ENCODE measurements at regions not wholly inside any gene's neighbourhood (a gene's known extent, or its start where the extent isn't known, plus 50 kb on each side); places are given as distances from the start of the nearest gene placed in this dataset.

DNA sequence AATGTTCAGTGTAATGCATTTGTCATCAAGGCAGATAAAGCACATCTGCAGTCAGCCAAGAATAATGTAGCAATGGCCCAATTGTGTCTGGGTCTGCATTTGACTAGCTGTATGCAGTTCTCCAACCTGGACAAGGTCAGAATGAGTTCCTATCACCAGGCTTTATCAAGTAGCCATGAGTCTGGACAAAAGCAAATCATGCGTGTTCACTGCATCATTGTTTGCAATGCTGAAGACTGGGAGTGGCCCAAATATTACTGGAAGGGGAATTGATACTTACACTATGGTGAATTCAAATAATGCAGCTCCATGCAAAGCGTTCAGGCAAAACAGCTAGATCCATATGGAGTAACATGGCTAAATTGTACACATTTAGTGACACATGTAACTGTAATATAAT is 250.9 kb downstream of the TOX3 start:
- Histone ChIP-seq H3K27me3 (ENCODE audit: insufficient read depth, low read length) (no peaks in the 10 kb centered on the region), H2AFZ (ENCODE audit: low read depth, low read length) (no peak overlapping the region), H3K4me3 (ENCODE audit: low read length) (no peak overlapping the region), H3K36me3 (ENCODE audit: insufficient read depth, low read length) (no peaks in the 10 kb centered on the region), H3K9me3 (ENCODE audit: low read length) (no peaks in the 10 kb centered on the region), H3K4me1 (ENCODE audit: insufficient read depth, low read length) (peaks cover 5% of the 10 kb centered on the region)

DNA sequence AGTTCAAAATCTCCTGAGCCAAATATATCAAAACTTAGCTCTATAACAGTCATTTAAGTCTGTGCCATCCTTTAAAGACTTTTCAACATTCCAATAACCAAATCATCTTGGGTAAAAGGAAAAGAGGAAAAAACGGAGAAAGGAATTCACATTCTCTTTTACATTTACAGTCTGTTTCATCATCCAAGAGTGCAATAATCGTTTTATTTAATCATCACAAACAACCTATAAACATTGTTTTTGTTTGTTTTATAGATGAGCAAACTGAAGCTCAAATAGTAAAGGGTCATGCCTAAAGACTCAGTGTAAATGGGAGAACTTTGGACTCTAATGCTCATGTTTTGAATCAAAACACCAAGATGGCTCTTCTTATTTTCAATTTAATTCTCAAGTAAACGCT is 252.3 kb downstream of the TOX3 start:
- no peak overlapping the region for H3K4me3 ChIP-seq (ENCODE audit: low read length)
- H2AFZ ChIP-seq (ENCODE audit: low read depth, low read length), result no peak overlapping the region
- H3K27me3 ChIP-seq (ENCODE audit: insufficient read depth, low read length), result no peaks in the 10 kb centered on the region
- peaks cover 5% of the 10 kb centered on the region for H3K4me1 ChIP-seq (ENCODE audit: insufficient read depth, low read length)
- H3K9me3 ChIP-seq (ENCODE audit: low read length), result no peaks in the 10 kb centered on the region
- no peaks in the 10 kb centered on the region for H3K36me3 ChIP-seq (ENCODE audit: insufficient read depth, low read length)

DNA sequence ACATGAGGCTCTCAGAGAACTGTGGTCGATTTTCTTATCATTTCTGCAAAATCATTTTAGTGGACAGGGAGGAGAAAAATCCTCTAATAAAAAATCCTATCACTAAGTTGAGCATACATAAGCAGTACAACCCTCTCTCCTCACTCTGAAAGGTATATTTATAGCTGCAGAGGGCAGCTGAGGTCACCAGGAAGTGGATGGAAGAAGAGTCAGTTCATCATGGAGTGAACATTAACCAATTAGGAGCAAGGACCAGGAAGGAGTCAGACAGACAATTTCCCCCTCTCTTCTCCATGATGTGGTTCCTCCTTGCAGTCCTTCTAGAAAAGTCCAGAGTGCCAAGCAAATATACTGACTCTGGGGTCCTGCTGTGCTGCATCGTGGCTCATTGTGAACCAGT is 253.7 kb downstream of the TOX3 start:
- no peaks in the 10 kb centered on the region for H3K9me3 ChIP-seq (ENCODE audit: low read length)
- no peaks in the 10 kb centered on the region for H3K36me3 ChIP-seq (ENCODE audit: insufficient read depth, low read length)
- H2AFZ ChIP-seq (ENCODE audit: low read depth, low read length), result no peak overlapping the region
- H3K4me3 ChIP-seq (ENCODE audit: low read length), result no peak overlapping the region
- H3K4me1 ChIP-seq (ENCODE audit: insufficient read depth, low read length), result peaks cover 5% of the 10 kb centered on the region
- H3K27me3 ChIP-seq (ENCODE audit: insufficient read depth, low read length), result no peaks in the 10 kb centered on the region

DNA sequence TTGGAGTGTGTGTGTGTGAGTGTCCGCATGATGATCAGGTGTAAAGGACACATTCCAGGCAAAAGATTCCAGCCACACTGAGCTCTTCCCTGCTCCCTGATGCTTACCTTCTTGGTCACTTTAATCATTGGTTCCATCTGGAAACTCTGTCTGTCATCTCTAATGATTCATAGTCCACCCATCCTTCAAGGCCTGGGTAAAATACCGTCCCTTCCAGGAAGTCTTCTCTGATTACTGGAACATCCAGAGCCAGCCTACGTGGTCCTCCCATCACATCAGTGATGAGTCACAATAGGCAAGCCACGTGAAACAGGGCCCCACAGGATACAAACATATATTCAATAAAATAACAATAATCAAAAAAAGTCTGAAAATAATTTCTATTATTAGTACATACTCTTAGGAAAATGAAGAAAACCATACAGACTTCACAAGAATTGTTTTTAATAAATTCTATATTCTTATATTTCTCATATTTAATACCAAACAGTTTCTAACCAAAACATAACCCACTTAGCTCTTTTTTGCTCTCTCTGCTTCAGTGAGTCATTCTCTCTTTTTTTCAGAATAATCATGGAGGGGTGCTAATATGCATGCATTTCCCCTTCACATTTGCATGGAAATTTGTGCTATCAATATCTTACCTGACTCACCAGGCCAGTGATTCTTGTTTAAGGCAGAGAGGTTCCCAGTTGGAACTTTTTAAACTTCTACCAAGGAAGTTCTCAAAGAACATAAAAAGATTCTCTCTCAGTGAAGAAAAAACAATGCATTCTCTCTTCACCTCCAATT is 263.2 kb downstream of the TOX3 start:
- H3K4me3 ChIP-seq (ENCODE audit: low read length), result no peak overlapping the region
- H2AFZ ChIP-seq (ENCODE audit: low read depth, low read length), result no peak overlapping the region
- H3K9me3 ChIP-seq (ENCODE audit: low read length), result no peaks in the 10 kb centered on the region
- H3K36me3 ChIP-seq (ENCODE audit: insufficient read depth, low read length), result no peaks in the 10 kb centered on the region
- H3K4me1 ChIP-seq (ENCODE audit: insufficient read depth, low read length), result peaks cover 8% of the 10 kb centered on the region
- H3K27me3 ChIP-seq (ENCODE audit: insufficient read depth, low read length), result no peaks in the 10 kb centered on the region

DNA sequence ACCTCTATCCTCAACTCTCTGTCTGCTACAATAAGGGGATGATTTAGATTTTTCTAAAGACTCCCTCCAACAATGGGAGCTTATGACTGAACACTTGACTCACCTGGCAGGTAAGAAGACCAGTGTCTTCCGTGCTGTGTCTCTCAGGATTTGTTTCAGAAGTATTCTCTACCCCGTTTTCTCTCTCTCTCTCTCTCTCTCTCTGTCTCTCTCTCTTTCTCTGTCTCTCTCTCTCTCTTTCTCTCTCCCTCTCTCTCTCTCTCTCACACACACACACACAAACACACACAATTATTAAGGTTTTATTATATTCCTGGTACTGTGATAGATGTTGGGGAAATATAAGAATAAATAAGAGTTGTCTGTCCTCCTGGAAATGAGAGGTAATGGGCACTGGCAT is 263.9 kb downstream of the TOX3 start:
- Histone ChIP-seq H2AFZ (ENCODE audit: low read depth, low read length) (no peak overlapping the region), H3K4me1 (ENCODE audit: insufficient read depth, low read length) (peaks cover 8% of the 10 kb centered on the region), H3K9me3 (ENCODE audit: low read length) (no peaks in the 10 kb centered on the region), H3K27me3 (ENCODE audit: insufficient read depth, low read length) (no peaks in the 10 kb centered on the region), H3K36me3 (ENCODE audit: insufficient read depth, low read length) (no peaks in the 10 kb centered on the region), H3K4me3 (ENCODE audit: low read length) (no peak overlapping the region)

DNA sequence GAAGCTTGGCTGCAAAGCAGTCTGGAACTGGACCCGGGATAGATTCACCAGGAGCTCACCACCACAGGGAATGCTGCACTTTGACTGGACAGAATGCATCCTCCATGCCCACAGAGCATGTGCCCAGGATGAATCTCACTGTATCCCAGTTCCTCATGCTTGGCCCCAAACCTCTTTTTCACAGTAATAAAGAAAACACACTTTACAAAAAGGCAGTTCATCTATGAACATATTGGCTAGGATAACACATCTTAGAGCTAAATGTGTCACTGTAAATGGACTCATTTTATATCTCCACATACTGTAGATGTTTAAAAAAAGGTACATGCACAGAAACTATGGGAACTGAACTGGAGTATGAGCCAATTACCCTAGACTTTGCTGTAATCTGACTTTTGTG is 266.9 kb downstream of the TOX3 start:
- H3K4me1 ChIP-seq (ENCODE audit: insufficient read depth, low read length), result peaks cover 6% of the 10 kb centered on the region
- H3K36me3 ChIP-seq (ENCODE audit: insufficient read depth, low read length), result no peaks in the 10 kb centered on the region
- no peaks in the 10 kb centered on the region for H3K27me3 ChIP-seq (ENCODE audit: insufficient read depth, low read length)
- no peaks in the 10 kb centered on the region for H3K9me3 ChIP-seq (ENCODE audit: low read length)
- H3K4me3 ChIP-seq (ENCODE audit: low read length), result no peak overlapping the region
- H2AFZ ChIP-seq (ENCODE audit: low read depth, low read length), result no peak overlapping the region

DNA sequence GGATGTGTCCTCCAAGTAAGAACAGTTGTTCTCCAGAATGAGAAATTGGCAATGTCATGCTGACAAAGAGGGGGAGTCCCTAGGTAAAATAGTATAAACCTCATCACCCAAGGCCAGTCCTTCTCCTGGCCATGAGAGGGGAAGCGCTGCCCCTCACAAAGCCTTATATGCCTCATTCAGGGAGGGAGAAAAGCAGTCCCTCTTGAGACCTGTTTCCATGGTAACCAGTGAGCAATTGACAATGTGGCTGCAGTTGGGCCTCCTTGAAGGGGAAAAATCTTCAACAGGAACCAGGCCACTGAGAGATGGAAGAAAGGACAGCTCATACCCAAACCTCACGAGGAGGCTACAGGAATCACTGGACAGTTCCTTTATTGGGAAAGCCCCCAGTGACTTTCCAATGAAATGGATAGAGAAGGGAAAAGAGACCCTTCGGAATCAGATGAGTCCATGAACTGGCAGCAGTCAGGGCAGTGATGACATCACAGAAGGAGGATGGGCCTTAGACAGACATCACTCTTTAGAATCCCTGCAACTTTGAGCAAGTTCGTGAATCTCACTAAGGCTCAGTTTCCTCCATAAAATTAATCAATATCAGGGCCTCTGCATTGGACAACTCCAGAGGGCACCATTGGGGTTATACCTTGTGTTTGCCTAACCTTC is 275.7 kb downstream of the TOX3 start:
- H3K27me3 ChIP-seq (ENCODE audit: insufficient read depth, low read length), result no peaks in the 10 kb centered on the region
- peaks cover 24% of the 10 kb centered on the region for H3K4me1 ChIP-seq (ENCODE audit: insufficient read depth, low read length)
- no peaks in the 10 kb centered on the region for H3K36me3 ChIP-seq (ENCODE audit: insufficient read depth, low read length)
- H3K9me3 ChIP-seq (ENCODE audit: low read length), result no peaks in the 10 kb centered on the region
- peak overlapping the region; percentile 21 for H2AFZ ChIP-seq (ENCODE audit: low read depth, low read length)
- H3K4me3 ChIP-seq (ENCODE audit: low read length), result peak overlapping the region; percentile 7

DNA sequence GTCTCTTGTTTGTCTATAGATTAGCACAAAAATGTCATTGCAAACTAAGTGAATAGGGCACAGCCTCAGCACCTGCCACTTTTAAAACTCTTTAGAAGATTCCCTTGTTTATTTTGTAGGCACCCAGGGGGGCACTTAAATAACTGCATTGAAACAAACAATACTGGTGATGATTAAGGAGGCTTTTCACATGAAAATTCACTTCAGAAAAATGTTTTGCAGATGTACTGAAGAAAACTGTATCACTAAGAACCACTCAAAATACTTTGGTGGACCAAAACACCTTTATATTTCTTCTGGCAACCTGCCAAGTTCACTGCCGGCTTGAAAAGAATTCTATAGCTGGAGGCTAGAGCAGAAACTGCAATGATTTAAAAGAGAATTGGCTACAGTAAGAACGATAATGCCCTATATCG is 281.5 kb downstream of the TOX3 start:
- H3K4me3 ChIP-seq (ENCODE audit: low read length), result no peak overlapping the region
- H3K36me3 ChIP-seq (ENCODE audit: insufficient read depth, low read length), result no peaks in the 10 kb centered on the region
- H3K27me3 ChIP-seq (ENCODE audit: insufficient read depth, low read length), result no peaks in the 10 kb centered on the region
- H3K4me1 ChIP-seq (ENCODE audit: insufficient read depth, low read length), result peaks cover 22% of the 10 kb centered on the region
- no peaks in the 10 kb centered on the region for H3K9me3 ChIP-seq (ENCODE audit: low read length)
- H2AFZ ChIP-seq (ENCODE audit: low read depth, low read length), result peak overlapping the region; percentile 47

DNA sequence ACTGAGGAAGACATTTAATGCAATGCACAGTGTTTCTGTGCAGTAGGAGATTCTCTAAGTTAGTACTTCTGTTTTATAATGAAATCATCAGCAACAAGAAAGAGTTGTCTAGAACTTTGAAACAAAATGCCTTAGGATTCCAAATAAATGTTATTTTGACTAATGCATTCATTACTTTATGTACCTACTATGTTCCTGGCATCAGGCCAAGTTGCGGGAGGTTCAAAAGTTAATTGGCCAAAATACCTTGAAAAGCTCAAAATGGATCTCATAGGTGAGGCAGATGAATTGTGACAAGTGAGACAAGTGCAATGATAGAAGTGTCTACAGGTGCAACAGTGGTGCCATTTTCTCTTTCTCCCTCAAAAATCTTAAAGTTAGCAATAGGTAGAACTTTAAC is 289.4 kb downstream of the TOX3 start:
- H3K9me3 ChIP-seq (ENCODE audit: low read length), result no peaks in the 10 kb centered on the region
- H3K4me3 ChIP-seq (ENCODE audit: low read length), result no peak overlapping the region
- H3K4me1 ChIP-seq (ENCODE audit: insufficient read depth, low read length), result peaks cover 3% of the 10 kb centered on the region
- no peaks in the 10 kb centered on the region for H3K36me3 ChIP-seq (ENCODE audit: insufficient read depth, low read length)
- no peak overlapping the region for H2AFZ ChIP-seq (ENCODE audit: low read depth, low read length)
- H3K27me3 ChIP-seq (ENCODE audit: insufficient read depth, low read length), result no peaks in the 10 kb centered on the region

DNA sequence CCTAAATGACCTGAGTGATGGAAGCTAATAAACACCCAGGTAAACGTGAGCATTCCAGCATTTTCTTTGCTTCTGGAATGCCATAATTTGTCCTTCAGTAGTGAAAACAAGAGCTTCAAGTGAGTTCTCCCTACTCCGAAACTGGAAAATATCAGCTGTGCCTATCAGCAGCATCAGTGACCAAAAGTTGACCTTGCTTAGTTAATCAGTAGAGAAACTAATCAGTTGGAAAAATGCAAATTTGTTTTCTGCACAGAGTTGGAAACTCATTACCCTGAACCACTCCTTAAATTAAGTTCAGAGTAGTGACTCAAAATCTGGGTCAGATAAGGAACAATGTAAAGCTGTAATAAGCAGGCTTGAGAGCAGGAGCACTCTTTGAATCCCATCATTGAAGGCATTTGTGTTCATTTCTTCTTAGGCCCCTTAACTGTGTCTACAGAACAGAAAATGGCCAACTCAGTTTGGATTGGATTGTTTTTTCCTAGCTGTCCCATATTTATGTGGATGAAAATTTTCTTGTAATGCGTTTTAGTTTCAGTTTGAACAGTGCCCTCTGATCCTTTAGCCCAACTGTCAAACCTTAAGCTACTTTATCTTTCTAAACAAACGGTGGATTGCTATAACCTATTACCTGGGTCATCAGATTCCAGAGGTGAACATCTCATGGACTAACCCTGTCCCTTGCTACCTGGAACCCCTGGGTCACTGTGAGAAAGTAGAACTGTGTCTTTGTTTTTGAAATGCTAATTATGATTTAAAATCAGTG is 290.4 kb downstream of the TOX3 start:
- no peaks in the 10 kb centered on the region for H3K9me3 ChIP-seq (ENCODE audit: low read length)
- H3K4me3 ChIP-seq (ENCODE audit: low read length), result no peak overlapping the region
- H3K4me1 ChIP-seq (ENCODE audit: insufficient read depth, low read length), result peaks cover 14% of the 10 kb centered on the region
- H3K36me3 ChIP-seq (ENCODE audit: insufficient read depth, low read length), result no peaks in the 10 kb centered on the region
- H3K27me3 ChIP-seq (ENCODE audit: insufficient read depth, low read length), result no peaks in the 10 kb centered on the region
- no peak overlapping the region for H2AFZ ChIP-seq (ENCODE audit: low read depth, low read length)

DNA sequence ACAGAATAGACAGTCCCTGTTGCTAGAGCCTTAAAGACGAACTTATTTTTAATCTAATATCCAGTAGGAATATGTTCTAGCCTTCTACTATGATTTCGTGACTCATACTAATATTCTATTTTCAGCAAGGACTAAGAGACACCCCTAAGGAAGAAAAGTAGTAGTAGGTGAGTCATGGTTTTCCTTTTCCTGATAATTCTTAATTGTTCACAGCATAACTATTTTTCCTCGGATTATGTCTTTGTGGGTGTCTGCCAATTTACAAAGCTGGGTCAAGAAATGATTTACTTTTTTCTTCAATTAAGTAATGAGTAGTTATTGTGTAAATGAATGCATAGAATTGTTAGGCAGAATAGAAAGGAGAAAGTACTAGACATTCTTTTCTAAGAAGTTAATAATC is 292.2 kb downstream of the TOX3 start:
- no peaks in the 10 kb centered on the region for H3K27me3 ChIP-seq (ENCODE audit: insufficient read depth, low read length)
- H3K9me3 ChIP-seq (ENCODE audit: low read length), result no peaks in the 10 kb centered on the region
- H2AFZ ChIP-seq (ENCODE audit: low read depth, low read length), result no peak overlapping the region
- H3K4me3 ChIP-seq (ENCODE audit: low read length), result no peak overlapping the region
- H3K36me3 ChIP-seq (ENCODE audit: insufficient read depth, low read length), result no peaks in the 10 kb centered on the region
- peaks cover 16% of the 10 kb centered on the region for H3K4me1 ChIP-seq (ENCODE audit: insufficient read depth, low read length)

DNA sequence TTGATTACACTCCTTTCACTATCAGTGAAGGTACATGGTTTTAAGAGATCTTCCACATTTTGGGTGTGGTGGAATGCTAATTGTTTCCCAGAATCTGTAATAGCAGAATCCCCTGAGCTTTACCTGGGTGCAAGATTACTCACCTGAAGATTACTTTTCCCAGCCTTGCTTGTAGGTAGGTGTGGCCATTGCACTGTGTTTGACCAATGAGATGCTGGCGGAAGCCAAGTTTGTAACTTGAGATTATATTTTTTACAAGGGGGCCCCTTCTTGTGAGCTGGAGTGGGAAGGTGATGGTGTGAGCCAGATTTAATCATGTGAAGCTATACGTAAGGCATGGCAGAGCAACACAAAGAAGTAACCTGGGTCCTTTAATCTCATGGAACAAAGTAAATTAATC is 294.3 kb downstream of the TOX3 start:
- Histone ChIP-seq H3K36me3 (ENCODE audit: insufficient read depth, low read length) (no peaks in the 10 kb centered on the region), H3K27me3 (ENCODE audit: insufficient read depth, low read length) (no peaks in the 10 kb centered on the region)

DNA sequence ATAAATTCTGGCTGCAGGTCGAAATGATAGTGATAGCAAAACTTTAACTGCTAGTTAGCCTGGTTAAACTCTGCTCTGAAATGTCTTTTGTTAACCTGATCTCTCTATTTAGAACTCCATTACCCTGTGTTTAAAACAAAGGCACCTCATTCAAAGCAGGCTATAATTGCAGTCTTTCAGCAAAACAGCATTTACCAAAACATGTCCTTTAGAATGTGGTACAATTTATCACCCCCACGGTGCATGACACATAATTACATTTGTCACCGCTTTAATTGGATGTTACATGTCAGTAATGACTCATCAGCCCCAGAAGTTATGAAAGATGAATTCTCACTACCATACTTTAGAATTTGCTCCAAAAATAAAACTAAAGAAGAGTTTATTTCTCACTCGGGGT is 295.4 kb downstream of the TOX3 start:
- no peaks in the 10 kb centered on the region for H3K36me3 ChIP-seq (ENCODE audit: insufficient read depth, low read length)
- peaks cover 16% of the 10 kb centered on the region for H3K4me1 ChIP-seq (ENCODE audit: insufficient read depth, low read length)
- H3K27me3 ChIP-seq (ENCODE audit: insufficient read depth, low read length), result no peaks in the 10 kb centered on the region
- H3K9me3 ChIP-seq (ENCODE audit: low read length), result peaks cover 7% of the 10 kb centered on the region
- peak overlapping the region; percentile 65 for H2AFZ ChIP-seq (ENCODE audit: low read depth, low read length)
- H3K4me3 ChIP-seq (ENCODE audit: low read length), result no peak overlapping the region

More for the DNA sequence above, 294.3 kb downstream of the TOX3 start:
- H3K4me1 ChIP-seq (ENCODE audit: insufficient read depth, low read length), result peaks cover 16% of the 10 kb centered on the region
- peaks cover 2% of the 10 kb centered on the region for H3K9me3 ChIP-seq (ENCODE audit: low read length)
- no peak overlapping the region for H2AFZ ChIP-seq (ENCODE audit: low read depth, low read length)
- H3K4me3 ChIP-seq (ENCODE audit: low read length), result no peak overlapping the region

Measured in neuron (in vitro differentiated cells).